ENCODE measurements at regions not wholly inside any gene's neighbourhood (a gene's known extent, or its start where the extent isn't known, plus 50 kb on each side); places are given as distances from the start of the nearest gene placed in this dataset.

GRCh38 chr10:4121502-4122380 is 336.7 kb upstream of the KLF6 start:
- peaks cover 9% of the 10 kb centered on the region for H3K36me3 Mint-ChIP-seq

GRCh38 chr10:4120096-4120853 is 335.3 kb upstream of the KLF6 start:
- no peak overlapping the region for H3K27ac Mint-ChIP-seq
- TF ChIP-seq CTCF (IDR thresholded peaks at IDR 0.05; ENCODE audit: unreplicated experiment): no peak
- peaks cover 1% of the 10 kb centered on the region for H3K27me3 Mint-ChIP-seq (ENCODE audit: low read depth)
- peaks cover 4% of the 10 kb centered on the region for H3K36me3 Mint-ChIP-seq
- H3K9me3 Mint-ChIP-seq: peaks cover 15% of the 10 kb centered on the region
- H3K4me1 Mint-ChIP-seq: no peaks in the 10 kb centered on the region
- no peak overlapping the region for H3K4me3 Mint-ChIP-seq
- no peak for DNase-seq (ENCODE audit: low spot score in 2 of 2, unreplicated experiment in 2 of 2)

More at GRCh38 chr10:4121502-4122380, 336.7 kb upstream of the KLF6 start:
- no peaks in the 10 kb centered on the region for H3K4me1 Mint-ChIP-seq
- H3K4me3 Mint-ChIP-seq: no peak overlapping the region
- peaks cover under 1% of the 10 kb centered on the region for H3K27me3 Mint-ChIP-seq (ENCODE audit: low read depth)
- no peak for DNase-seq (ENCODE audit: low spot score in 2 of 2, unreplicated experiment in 2 of 2)
- peaks cover 15% of the 10 kb centered on the region for H3K9me3 Mint-ChIP-seq
- TF ChIP-seq CTCF (IDR thresholded peaks at IDR 0.05; ENCODE audit: unreplicated experiment): no peak
- H3K27ac Mint-ChIP-seq: no peak overlapping the region

GRCh38 chr10:4119107-4119506 is 334.1 kb upstream of the KLF6 start:
- peaks cover 1% of the 10 kb centered on the region for H3K27me3 Mint-ChIP-seq (ENCODE audit: low read depth)
- no peak for TF ChIP-seq CTCF (IDR thresholded peaks at IDR 0.05; ENCODE audit: unreplicated experiment)
- H3K36me3 Mint-ChIP-seq: no peaks in the 10 kb centered on the region
- H3K4me3 Mint-ChIP-seq: no peak overlapping the region
- peaks cover 15% of the 10 kb centered on the region for H3K9me3 Mint-ChIP-seq
- no peaks in the 10 kb centered on the region for H3K4me1 Mint-ChIP-seq
- DNase-seq (ENCODE audit: low spot score in 2 of 2, unreplicated experiment in 2 of 2): no peak
- no peak overlapping the region for H3K27ac Mint-ChIP-seq

- Mint-ChIP-seq H3K4me3 (no peak overlapping the region), H3K36me3 (no peaks in the 10 kb centered on the region), H3K9me3 (peaks cover 15% of the 10 kb centered on the region), H3K27me3 (ENCODE audit: low read depth) (peaks cover 1% of the 10 kb centered on the region), H3K4me1 (no peaks in the 10 kb centered on the region), H3K27ac (no peak overlapping the region)
- no peak for DNase-seq (ENCODE audit: low spot score in 2 of 2, unreplicated experiment in 2 of 2)
- TF ChIP-seq CTCF (IDR thresholded peaks at IDR 0.05; ENCODE audit: unreplicated experiment): no peak
Observed at GRCh38 chr10:4117604-4118003, 332.6 kb upstream of the KLF6 start.

- H3K9me3 Mint-ChIP-seq: peaks cover 15% of the 10 kb centered on the region
- no peaks in the 10 kb centered on the region for H3K36me3 Mint-ChIP-seq
- H3K27ac Mint-ChIP-seq: no peak overlapping the region
- H3K27me3 Mint-ChIP-seq (ENCODE audit: low read depth): no peaks in the 10 kb centered on the region
- TF ChIP-seq CTCF (IDR thresholded peaks at IDR 0.05; ENCODE audit: unreplicated experiment): no peak
- no peak overlapping the region for H3K4me3 Mint-ChIP-seq
- H3K4me1 Mint-ChIP-seq: peaks cover 5% of the 10 kb centered on the region
- no peak for DNase-seq (ENCODE audit: low spot score in 2 of 2, unreplicated experiment in 2 of 2)
Observed at GRCh38 chr10:4111643-4112042, 326.6 kb upstream of the KLF6 start.
